Endothelial cell of umbilical vein (primary cell): ENCODE measurements at regions not wholly inside any gene's neighbourhood (a gene's known extent, or its start where the extent isn't known, plus 50 kb on each side); places are given as distances from the start of the nearest gene placed in this dataset.

ENCODE experiments used
- CTCF ChIP-seq, 2 donors: IDR thresholded peaks; 1 replicate in 1 of 2; 2 replicates in 1 of 2; pipeline ENCODE4 v1.5.1; 2011; ENCODE audit warnings: low read length in 2 of 2, mild to moderate bottlenecking in 2 of 2, moderate library complexity in 2 of 2, control low read depth in 1 of 2, inconsistent platforms in 1 of 2, low read depth in 1 of 2; ENCODE audit not compliant: insufficient read depth in 1 of 2; ENCODE audit errors: extremely low read depth in 1 of 2
- EZH2 ChIP-seq: IDR thresholded peaks from 2 replicates; pipeline ENCODE4 v1.6.1; 2012; ENCODE audit warnings: borderline replicate concordance, low read depth, mild to moderate bottlenecking, moderate library complexity, low read length, inconsistent platforms; ENCODE audit not compliant: severe bottlenecking
- JUN ChIP-seq: IDR thresholded peaks from 2 replicates; pipeline ENCODE4 v1.6.1; 2011; ENCODE audit warnings: borderline replicate concordance, low read depth; ENCODE audit not compliant: insufficient read length, insufficient read depth
- MAX ChIP-seq: IDR thresholded peaks from 2 replicates; pipeline ENCODE4 v1.6.1; 2011; ENCODE audit not compliant: insufficient read depth, insufficient read length
- MYC ChIP-seq: IDR thresholded peaks from one replicate; pipeline ENCODE4 v1.6.1; 2011; ENCODE audit warnings: mild to moderate bottlenecking, low read depth, low read length
- POLR2A ChIP-seq: IDR thresholded peaks from 2 replicates; pipeline ENCODE4 v1.6.1; 2012; ENCODE audit warnings: low read depth, mild to moderate bottlenecking, control low read depth, low read length
- POLR2AphosphoS5 ChIP-seq: IDR thresholded peaks from 2 replicates; pipeline ENCODE4 v1.6.1; 2012; ENCODE audit warnings: low read depth, mild to moderate bottlenecking, control low read depth, low read length, moderate library complexity; ENCODE audit not compliant: insufficient read depth

GRCh38 chr16:86852135-86852534 is 273.8 kb downstream of the FOXL1 start:
- no peak for TF ChIP-seq MAX
- no peak for TF ChIP-seq POLR2AphosphoS5
- no peak for TF ChIP-seq EZH2
- no peak for TF ChIP-seq CTCF (IDR thresholded peaks at IDR 0.05; ENCODE audit: extremely low read depth in 1 of 2, insufficient read depth in 1 of 2, low read depth in 1 of 2, low read length in 2 of 2)
- no peak for TF ChIP-seq POLR2A
- TF ChIP-seq JUN = no peak
- no peak for TF ChIP-seq MYC
